ENCODE measurements at regions not wholly inside any gene's neighbourhood (a gene's known extent, or its start where the extent isn't known, plus 50 kb on each side); places are given as distances from the start of the nearest gene placed in this dataset.

DNA sequence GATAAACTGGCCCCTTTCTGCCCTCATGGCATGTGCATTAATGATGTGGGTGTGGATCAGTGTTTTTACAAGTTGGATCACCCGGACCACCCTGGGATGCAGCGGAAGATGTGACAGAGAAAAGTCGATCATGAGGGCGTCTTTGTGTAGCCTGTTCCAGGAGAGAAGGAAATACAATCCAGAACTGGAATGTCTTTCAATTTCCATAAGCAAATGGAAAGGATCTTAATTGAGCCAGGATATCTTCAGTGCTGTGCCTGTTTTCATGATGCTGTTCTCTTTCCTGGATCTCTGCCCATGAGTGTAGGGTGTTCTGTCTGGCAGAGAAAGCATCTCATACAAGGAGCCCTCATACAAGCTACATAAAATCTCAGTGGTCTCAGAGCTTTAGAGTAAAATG lies 481.4 kb downstream of the XYLT1 start:
- H2AFZ ChIP-seq (ENCODE audit: low read length): no peak overlapping the region

GRCh38 chr16:16991711-16992110 lies 479.0 kb downstream of the XYLT1 start:
- no peak for DNase-seq
- TF ChIP-seq EZH2phosphoT487 (IDR thresholded peaks at IDR 0.05; ENCODE audit: low read length): no peak
- TF ChIP-seq, protein P1, sequence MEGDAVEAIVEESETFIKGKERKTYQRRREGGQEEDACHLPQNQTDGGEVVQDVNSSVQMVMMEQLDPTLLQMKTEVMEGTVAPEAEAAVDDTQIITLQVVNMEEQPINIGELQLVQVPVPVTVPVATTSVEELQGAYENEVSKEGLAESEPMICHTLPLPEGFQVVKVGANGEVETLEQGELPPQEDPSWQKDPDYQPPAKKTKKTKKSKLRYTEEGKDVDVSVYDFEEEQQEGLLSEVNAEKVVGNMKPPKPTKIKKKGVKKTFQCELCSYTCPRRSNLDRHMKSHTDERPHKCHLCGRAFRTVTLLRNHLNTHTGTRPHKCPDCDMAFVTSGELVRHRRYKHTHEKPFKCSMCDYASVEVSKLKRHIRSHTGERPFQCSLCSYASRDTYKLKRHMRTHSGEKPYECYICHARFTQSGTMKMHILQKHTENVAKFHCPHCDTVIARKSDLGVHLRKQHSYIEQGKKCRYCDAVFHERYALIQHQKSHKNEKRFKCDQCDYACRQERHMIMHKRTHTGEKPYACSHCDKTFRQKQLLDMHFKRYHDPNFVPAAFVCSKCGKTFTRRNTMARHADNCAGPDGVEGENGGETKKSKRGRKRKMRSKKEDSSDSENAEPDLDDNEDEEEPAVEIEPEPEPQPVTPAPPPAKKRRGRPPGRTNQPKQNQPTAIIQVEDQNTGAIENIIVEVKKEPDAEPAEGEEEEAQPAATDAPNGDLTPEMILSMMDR (IDR thresholded peaks at IDR 0.05; ENCODE audit: low read length): no peak
- TF ChIP-seq EZH2 (optimal IDR thresholded peaks at IDR 0.05; ENCODE audit: low read depth, low read length): no peak
- H3K9me3 ChIP-seq (replicated peaks; ENCODE audit: insufficient read depth, low read length): no peaks in the 10 kb centered on the region
- no peak overlapping the region for H2AFZ ChIP-seq (ENCODE audit: low read length)
- no peaks in the 10 kb centered on the region for H3K27me3 ChIP-seq (replicated peaks; ENCODE audit: insufficient read depth, low read length)
- H3K4me2 ChIP-seq (ENCODE audit: low read depth, low read length): no peak overlapping the region
- no peaks in the 10 kb centered on the region for H3K9me2 ChIP-seq (replicated peaks; ENCODE audit: insufficient read depth, low read length)
- H4K20me1 ChIP-seq (ENCODE audit: insufficient read depth, low read length): no peaks in the 10 kb centered on the region
- no peaks in the 10 kb centered on the region for H3K36me3 ChIP-seq (replicated peaks; ENCODE audit: insufficient read depth, low read length)
- H3K9ac ChIP-seq (ENCODE audit: low read length): no peak overlapping the region
- H3F3A ChIP-seq (ENCODE audit: insufficient read depth, low read length): no peaks in the 10 kb centered on the region
- H3K27ac ChIP-seq (ENCODE audit: low read length): no peak overlapping the region
- no peaks in the 10 kb centered on the region for H3K4me1 ChIP-seq (ENCODE audit: low read length)
- H3K4me3 ChIP-seq (ENCODE audit: low read length): no peak overlapping the region
- no peaks in the 10 kb centered on the region for H3K79me2 ChIP-seq (ENCODE audit: low read length)

More for the DNA sequence above, 481.4 kb downstream of the XYLT1 start:
- no peak for DNase-seq
- H3K9me2 ChIP-seq (replicated peaks; ENCODE audit: insufficient read depth, low read length): no peaks in the 10 kb centered on the region
- no peak overlapping the region for H3K27ac ChIP-seq (ENCODE audit: low read length)
- no peak overlapping the region for H3K9ac ChIP-seq (ENCODE audit: low read length)
- H3K79me2 ChIP-seq (ENCODE audit: low read length): no peaks in the 10 kb centered on the region
- H3K4me2 ChIP-seq (ENCODE audit: low read depth, low read length): no peak overlapping the region
- H4K20me1 ChIP-seq (ENCODE audit: insufficient read depth, low read length): no peaks in the 10 kb centered on the region
- H3K4me1 ChIP-seq (ENCODE audit: low read length): no peaks in the 10 kb centered on the region
- H3K9me3 ChIP-seq (replicated peaks; ENCODE audit: insufficient read depth, low read length): no peaks in the 10 kb centered on the region
- no peaks in the 10 kb centered on the region for H3K27me3 ChIP-seq (replicated peaks; ENCODE audit: insufficient read depth, low read length)
- H3K36me3 ChIP-seq (replicated peaks; ENCODE audit: insufficient read depth, low read length): no peaks in the 10 kb centered on the region
- H3K4me3 ChIP-seq (ENCODE audit: low read length): no peak overlapping the region
- no peaks in the 10 kb centered on the region for H3F3A ChIP-seq (ENCODE audit: insufficient read depth, low read length)
- no peak for TF ChIP-seq EZH2phosphoT487 (IDR thresholded peaks at IDR 0.05; ENCODE audit: low read length)
- TF ChIP-seq, protein P1 (IDR thresholded peaks at IDR 0.05; ENCODE audit: low read length): no peak
- no peak for TF ChIP-seq EZH2 (optimal IDR thresholded peaks at IDR 0.05; ENCODE audit: low read depth, low read length)

DNA sequence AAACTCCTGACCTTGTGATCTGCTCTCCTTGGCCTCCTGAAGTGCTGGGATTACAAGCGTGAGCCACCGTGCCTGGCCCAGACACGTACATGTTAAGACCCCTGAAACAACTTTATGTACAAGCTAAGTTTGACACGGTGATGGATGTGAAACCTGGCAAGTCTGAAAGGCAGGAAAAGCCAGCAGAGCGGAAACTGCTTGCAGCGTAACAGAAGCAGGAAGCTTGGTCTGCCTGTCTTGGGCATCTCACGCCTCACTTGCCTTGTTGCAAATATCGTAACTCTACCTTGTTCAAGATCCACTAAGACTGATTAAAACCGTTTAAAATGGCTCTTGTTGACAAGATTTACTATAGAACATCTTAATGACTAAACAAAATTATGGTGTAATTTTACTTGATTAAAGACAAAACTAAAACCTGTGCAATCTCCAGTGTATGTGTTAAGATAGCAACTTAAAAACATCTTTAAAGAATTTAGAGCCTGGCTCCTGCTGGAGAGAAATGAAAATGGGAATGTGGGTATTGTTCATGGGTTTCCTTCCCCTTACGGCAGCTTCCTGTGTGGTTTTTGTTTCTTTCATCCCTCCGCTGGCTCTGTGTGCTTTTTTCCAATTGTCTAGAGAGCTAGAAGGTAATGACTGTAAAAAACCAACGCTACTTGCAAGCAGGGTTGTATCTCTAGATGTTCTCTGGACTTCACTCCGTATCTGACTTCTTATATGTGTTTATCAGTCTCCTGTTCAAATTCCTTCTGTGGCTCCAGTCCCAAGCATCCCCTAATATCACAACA lies 477.6 kb downstream of the XYLT1 start:
- H3K36me3 ChIP-seq (replicated peaks; ENCODE audit: insufficient read depth, low read length): no peaks in the 10 kb centered on the region

More for the DNA sequence above, 477.6 kb downstream of the XYLT1 start:
- H3F3A ChIP-seq (ENCODE audit: insufficient read depth, low read length): no peaks in the 10 kb centered on the region
- no peaks in the 10 kb centered on the region for H3K9me3 ChIP-seq (replicated peaks; ENCODE audit: insufficient read depth, low read length)
- H3K79me2 ChIP-seq (ENCODE audit: low read length): no peaks in the 10 kb centered on the region
- no peak overlapping the region for H3K4me2 ChIP-seq (ENCODE audit: low read depth, low read length)
- H3K27ac ChIP-seq (ENCODE audit: low read length): no peak overlapping the region
- no peak overlapping the region for H3K9ac ChIP-seq (ENCODE audit: low read length)
- no peak overlapping the region for H2AFZ ChIP-seq (ENCODE audit: low read length)
- H3K27me3 ChIP-seq (replicated peaks; ENCODE audit: insufficient read depth, low read length): no peaks in the 10 kb centered on the region
- DNase-seq: no peak
- no peaks in the 10 kb centered on the region for H3K9me2 ChIP-seq (replicated peaks; ENCODE audit: insufficient read depth, low read length)
- no peaks in the 10 kb centered on the region for H3K4me1 ChIP-seq (ENCODE audit: low read length)
- no peak overlapping the region for H3K4me3 ChIP-seq (ENCODE audit: low read length)
- H4K20me1 ChIP-seq (ENCODE audit: insufficient read depth, low read length): no peaks in the 10 kb centered on the region
- TF ChIP-seq, protein P1 (IDR thresholded peaks at IDR 0.05; ENCODE audit: low read length): no peak
- TF ChIP-seq EZH2phosphoT487 (IDR thresholded peaks at IDR 0.05; ENCODE audit: low read length) (no peak), EZH2 (optimal IDR thresholded peaks at IDR 0.05; ENCODE audit: low read depth, low read length) (no peak)
